ENCODE measurements at regions not wholly inside any gene's neighbourhood (a gene's known extent, or its start where the extent isn't known, plus 50 kb on each side); places are given as distances from the start of the nearest gene placed in this dataset.

GRCh38 chr6:168200571-168201134 is 118.9 kb downstream of the DACT2 start (continued):
- no peak for TF ChIP-seq ZBTB33 (IDR thresholded peaks at IDR 0.05; ENCODE audit: extremely low read depth, insufficient replicate concordance, low read length)
- TF ChIP-seq SIN3A (IDR thresholded peaks at IDR 0.05; ENCODE audit: low read depth): no peak
- TF ChIP-seq, protein P1, sequence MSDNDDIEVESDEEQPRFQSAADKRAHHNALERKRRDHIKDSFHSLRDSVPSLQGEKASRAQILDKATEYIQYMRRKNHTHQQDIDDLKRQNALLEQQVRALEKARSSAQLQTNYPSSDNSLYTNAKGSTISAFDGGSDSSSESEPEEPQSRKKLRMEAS (IDR thresholded peaks at IDR 0.05): no peak
- TF ChIP-seq EZH2 (IDR thresholded peaks at IDR 0.05): no peak
- TF ChIP-seq YY1 (IDR thresholded peaks at IDR 0.05; ENCODE audit: extremely low read depth, insufficient replicate concordance, low read depth, low read length): no peak
- TF ChIP-seq ZNF274 (IDR thresholded peaks at IDR 0.05; ENCODE audit: low read depth, low read length): no peak
- TF ChIP-seq JUND (IDR thresholded peaks at IDR 0.05): no peak

DNA sequence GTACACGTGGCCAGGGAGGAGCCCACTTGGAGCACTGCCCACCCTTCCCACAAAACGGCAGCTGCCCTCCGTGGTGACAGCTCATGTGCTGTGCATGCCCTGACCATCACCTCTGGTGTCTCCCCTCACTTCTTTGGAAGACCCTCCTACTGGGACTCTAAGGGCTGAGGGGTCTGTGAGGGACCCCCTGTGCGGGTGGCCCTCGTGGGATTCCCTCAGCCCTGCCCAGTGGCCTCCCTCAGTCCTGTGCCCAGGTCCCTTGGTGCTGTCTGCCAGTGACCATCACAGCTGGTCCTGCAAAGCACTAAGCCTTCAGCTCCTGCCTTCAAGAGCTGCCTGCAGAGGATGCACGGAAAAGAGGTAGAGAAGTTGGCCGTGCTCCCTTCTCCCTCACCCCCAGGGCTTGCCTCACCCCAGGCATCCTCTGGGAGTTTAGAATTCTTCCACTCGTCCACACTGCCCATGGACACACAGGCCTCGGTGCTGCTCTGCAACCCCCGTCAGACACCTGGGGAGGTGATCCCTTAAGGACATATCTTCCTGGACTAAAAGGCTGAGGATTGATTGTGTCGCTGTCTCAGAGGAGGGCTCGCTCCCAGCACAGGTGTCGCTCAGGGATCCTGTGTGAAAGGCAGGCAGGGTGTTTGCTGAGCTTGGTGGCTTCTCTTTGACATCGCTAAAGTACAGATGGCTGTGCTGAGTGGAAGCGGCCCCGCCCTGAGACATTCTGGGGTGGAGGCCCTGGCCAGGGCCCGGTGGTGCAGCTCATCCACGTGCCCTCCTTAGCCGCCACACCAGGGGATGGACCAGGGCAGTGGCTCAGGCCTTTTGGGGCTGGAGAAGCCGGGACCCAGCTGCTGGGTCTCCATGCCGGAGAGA is 119.5 kb upstream of the FRMD1 start:
- ATAC-seq: no peak
- Histone ChIP-seq H3K4me1 (ENCODE audit: control insufficient read depth in 1 of 2, insufficient read depth in 2 of 2, low read length in 2 of 2) (no peaks in the 10 kb centered on the region), H3K79me2 (ENCODE audit: insufficient read depth, low read length) (no peaks in the 10 kb centered on the region)

More for the DNA sequence above, 119.5 kb upstream of the FRMD1 start:
- ChIA-PET POLR2A (no interaction called here), RAD21 (ENCODE audit: low non-redundant PET in 1 of 2, low total read pairs in 2 of 2, uncharacterized antibody in 2 of 2, unreplicated experiment in 2 of 2) (no interaction called here), CTCF (no interaction called here)
- Histone ChIP-seq H2AFZ (ENCODE audit: low read depth, low read length, poor library complexity, severe bottlenecking) (no peak overlapping the region), H3K9ac (ENCODE audit: low read length) (no peak overlapping the region), H3K9me2 (ENCODE audit: insufficient read depth) (no peaks in the 10 kb centered on the region), H3K27ac (ENCODE audit: low read depth, low read length) (no peak overlapping the region), H3K9me3 (ENCODE audit: control insufficient read depth in 1 of 2, insufficient read depth in 1 of 2, low read depth in 1 of 2, low read length in 2 of 2) (no peaks in the 10 kb centered on the region), H3K4me2 (ENCODE audit: low read length) (no peak overlapping the region), H3K4me3 (replicated peaks in 1 of 2; ENCODE audit: low read depth in 1 of 2, low read length in 2 of 2) (no peak overlapping the region), H3K27me3 (ENCODE audit: insufficient read depth, low read length) (0 out of 2 replicates have a peak, but pooled peaks cover 5% of the 10 kb centered on the region), H4K20me1 (ENCODE audit: insufficient read depth) (no peaks in the 10 kb centered on the region), H3K36me3 (ENCODE audit: control insufficient read depth in 1 of 2, insufficient read depth in 2 of 2, low read length in 2 of 2) (no peaks in the 10 kb centered on the region)
- intact Hi-C loops (cut with micrococcal nuclease): no loop called here
- BruUV-seq (replicated peaks): no TSS peak
- DNase-seq (ENCODE audit: low read depth, low spot score): no peak
- TF ChIP-seq JUND (IDR thresholded peaks at IDR 0.05) (no peak), SP1 (IDR thresholded peaks at IDR 0.05; ENCODE audit: low read depth) (no peak), ZBTB33 (IDR thresholded peaks at IDR 0.05; ENCODE audit: extremely low read depth, insufficient replicate concordance, low read length) (no peak), EGR1 (IDR thresholded peaks at IDR 0.05; ENCODE audit: low read depth) (no peak), ATF3 (IDR thresholded peaks at IDR 0.05) (no peak), FOSL1 (IDR thresholded peaks at IDR 0.05; ENCODE audit: low read depth) (no peak), ZNF274 (IDR thresholded peaks at IDR 0.05; ENCODE audit: low read depth, low read length) (no peak), RAD21 (IDR thresholded peaks at IDR 0.05; ENCODE audit: low read depth) (no peak), CEBPB (IDR thresholded peaks at IDR 0.05; ENCODE audit: low read depth) (no peak)
- TF ChIP-seq, protein P1 (IDR thresholded peaks at IDR 0.05): no peak
- TF ChIP-seq, protein P2, sequence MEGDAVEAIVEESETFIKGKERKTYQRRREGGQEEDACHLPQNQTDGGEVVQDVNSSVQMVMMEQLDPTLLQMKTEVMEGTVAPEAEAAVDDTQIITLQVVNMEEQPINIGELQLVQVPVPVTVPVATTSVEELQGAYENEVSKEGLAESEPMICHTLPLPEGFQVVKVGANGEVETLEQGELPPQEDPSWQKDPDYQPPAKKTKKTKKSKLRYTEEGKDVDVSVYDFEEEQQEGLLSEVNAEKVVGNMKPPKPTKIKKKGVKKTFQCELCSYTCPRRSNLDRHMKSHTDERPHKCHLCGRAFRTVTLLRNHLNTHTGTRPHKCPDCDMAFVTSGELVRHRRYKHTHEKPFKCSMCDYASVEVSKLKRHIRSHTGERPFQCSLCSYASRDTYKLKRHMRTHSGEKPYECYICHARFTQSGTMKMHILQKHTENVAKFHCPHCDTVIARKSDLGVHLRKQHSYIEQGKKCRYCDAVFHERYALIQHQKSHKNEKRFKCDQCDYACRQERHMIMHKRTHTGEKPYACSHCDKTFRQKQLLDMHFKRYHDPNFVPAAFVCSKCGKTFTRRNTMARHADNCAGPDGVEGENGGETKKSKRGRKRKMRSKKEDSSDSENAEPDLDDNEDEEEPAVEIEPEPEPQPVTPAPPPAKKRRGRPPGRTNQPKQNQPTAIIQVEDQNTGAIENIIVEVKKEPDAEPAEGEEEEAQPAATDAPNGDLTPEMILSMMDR (IDR thresholded peaks at IDR 0.05 in 2 of 3, conservative IDR thresholded peaks at IDR 0.05 in 1 of 3; ENCODE audit: borderline replicate concordance in 1 of 3, insufficient read depth in 1 of 3, low read depth in 2 of 3, low read length in 2 of 3): no peak
